ENCODE measurements at regions not wholly inside any gene's neighbourhood (a gene's known extent, or its start where the extent isn't known, plus 50 kb on each side); places are given as distances from the start of the nearest gene placed in this dataset.

- intact Hi-C loops (cut with micrococcal nuclease): no loop called here
- H3K36me3 ChIP-seq (ENCODE audit: control insufficient read depth, insufficient read depth, low read length): no peaks in the 10 kb centered on the region
- no TSS peak for BruUV-seq (replicated peaks)
- TF ChIP-seq ARID4B (CRISPR knock-in tag; IDR thresholded peaks at IDR 0.05) (no peak), ZNF584 (CRISPR knock-in tag; IDR thresholded peaks at IDR 0.05; ENCODE audit: low read depth) (no peak), IRF1 (CRISPR knock-in tag; IDR thresholded peaks at IDR 0.05; ENCODE audit: borderline replicate concordance) (no peak), ZNF518B (CRISPR knock-in tag; IDR thresholded peaks at IDR 0.05) (no peak), JUN (IDR thresholded peaks at IDR 0.05; ENCODE audit: borderline replicate concordance, low read depth, low read length) (no peak), JUN (CRISPR knock-in tag; IDR thresholded peaks at IDR 0.05; ENCODE audit: borderline replicate concordance) (no peak), ZNF766 (CRISPR knock-in tag; conservative IDR thresholded peaks at IDR 0.05) (no peak), SP2 (IDR thresholded peaks at IDR 0.05; ENCODE audit: extremely low read depth, low read depth, low read length, poor library complexity, severe bottlenecking) (no peak), RFX5 (IDR thresholded peaks at IDR 0.05; ENCODE audit: low read depth, low read length) (no peak), SMC3 (conservative IDR thresholded peaks at IDR 0.05; ENCODE audit: insufficient read depth, low read depth, low read length) (no peak), GABPB1 (CRISPR knock-in tag; IDR thresholded peaks at IDR 0.05) (no peak)
Observed at GRCh38 chr2:120438301-120439066, 92.5 kb downstream of the INHBB start.

More at GRCh38 chr2:120438301-120439066, 92.5 kb downstream of the INHBB start:
- in situ Hi-C loops (cut with MboI): no loop called here
- no peak overlapping the region for H2AFZ ChIP-seq (ENCODE audit: low read depth, low read length)
- 0% methylated on average over 12 of the region's 13 CpGs for WGBS (ENCODE audit: insufficient coverage, low coverage, missing lambda C conversion rate)
- ChIA-PET POLR2A (interaction anchor here (1.2 kb wide), 1 partner anchor 10 kb away, joined by 3 read pairs; no protein-coding TSS in a partner anchor), CTCF (ENCODE audit: low intra/inter-chr PET ratio) (no interaction called here)
- ATAC-seq: no peak
- H3K4me2 ChIP-seq (ENCODE audit: insufficient read depth, low read length): no peak overlapping the region
- peaks cover 3% of the 10 kb centered on the region for H3K9me1 ChIP-seq (ENCODE audit: control insufficient read depth, insufficient read depth, low read length)
- H4K20me1 ChIP-seq (replicated peaks; ENCODE audit: control insufficient read depth, insufficient read depth, low read length): peaks cover 5% of the 10 kb centered on the region; the same call in 1 of the 2 replicates
- FAIRE-seq: no peak
- H3K4me1 ChIP-seq (replicated peaks in 1 of 2; ENCODE audit: control insufficient read depth in 2 of 2, insufficient read depth in 2 of 2, low read length in 2 of 2): peaks cover 0 to 18% of the 10 kb centered on the region in 2 experiments; a peak in 2 of 5 replicates
- no peak overlapping the region for H3K9ac ChIP-seq (ENCODE audit: insufficient read depth in 1 of 2, low read depth in 2 of 2, low read length in 2 of 2)
- no peaks in the 10 kb centered on the region for H3K79me2 ChIP-seq (ENCODE audit: control insufficient read depth, insufficient read depth, low read length)
- H3K9me3 ChIP-seq (replicated peaks; ENCODE audit: control insufficient read depth, insufficient read depth, low read depth, low read length): no peaks in the 10 kb centered on the region
- peaks cover 36 to 71% of the 10 kb centered on the region in 2 experiments for H3K27me3 ChIP-seq (ENCODE audit: control insufficient read depth in 2 of 2, insufficient read depth in 2 of 2, low read length in 2 of 2)
- no peak overlapping the region for H3K27ac ChIP-seq (ENCODE audit: extremely low read depth, low read depth, low read length)
- no peak overlapping the region for H3K4me3 ChIP-seq
- DNase-seq (ENCODE audit: extremely low read depth in 1 of 4, low spot score in 3 of 4): no peak
